GM18907 (cell line): ENCODE measurements at regions not wholly inside any gene's neighbourhood (a gene's known extent, or its start where the extent isn't known, plus 50 kb on each side); places are given as distances from the start of the nearest gene placed in this dataset.

Experiments
- ATAC-seq: cut with Tn5 transposase; IDR thresholded peaks from one replicate; pipeline ENCODE4 v1.9.1; 2021; ENCODE audit warnings: mild to moderate bottlenecking, moderate library complexity; ENCODE audit not compliant: unreplicated experiment

DNA sequence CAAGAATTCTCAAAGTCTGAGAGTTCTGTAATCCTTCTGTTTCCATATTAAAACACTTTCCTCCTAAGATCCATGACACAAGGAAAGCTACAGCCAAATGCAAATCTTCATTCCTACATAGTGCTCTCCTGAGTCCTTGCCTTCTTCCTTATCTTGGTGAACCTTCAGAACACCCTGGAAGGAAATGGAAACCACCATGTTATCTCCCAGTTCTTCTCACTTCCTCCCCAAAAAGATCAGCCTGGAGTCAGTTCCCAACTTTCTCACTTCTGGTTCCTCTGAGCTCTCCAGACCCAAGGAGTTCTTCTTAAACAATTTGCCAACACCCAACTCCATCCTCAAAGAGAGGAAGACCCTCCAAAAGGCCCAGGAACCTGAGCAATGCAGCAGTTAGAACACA lies 193.3 kb upstream of the CCN2 start:
- ATAC-seq: no peak

DNA sequence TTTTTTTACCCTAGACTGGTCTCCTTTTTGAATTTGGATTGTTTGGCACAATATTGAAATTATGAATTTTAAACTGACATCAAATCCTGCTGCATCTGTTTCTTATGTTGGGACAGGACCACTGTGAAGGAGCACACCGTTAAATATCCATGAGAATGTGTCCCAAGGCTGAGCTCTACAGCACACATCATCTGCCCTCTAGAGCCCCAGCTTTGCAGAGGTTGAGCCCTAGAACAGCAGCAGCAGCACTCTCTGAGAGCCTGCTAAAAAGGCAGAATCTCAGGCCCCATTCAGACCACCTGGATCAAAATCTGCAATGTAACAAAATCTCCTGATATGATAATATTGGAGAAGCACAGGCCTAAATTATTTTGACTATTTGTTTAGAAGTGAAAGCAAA lies 192.1 kb upstream of the CCN2 start:
- ATAC-seq: no peak

DNA sequence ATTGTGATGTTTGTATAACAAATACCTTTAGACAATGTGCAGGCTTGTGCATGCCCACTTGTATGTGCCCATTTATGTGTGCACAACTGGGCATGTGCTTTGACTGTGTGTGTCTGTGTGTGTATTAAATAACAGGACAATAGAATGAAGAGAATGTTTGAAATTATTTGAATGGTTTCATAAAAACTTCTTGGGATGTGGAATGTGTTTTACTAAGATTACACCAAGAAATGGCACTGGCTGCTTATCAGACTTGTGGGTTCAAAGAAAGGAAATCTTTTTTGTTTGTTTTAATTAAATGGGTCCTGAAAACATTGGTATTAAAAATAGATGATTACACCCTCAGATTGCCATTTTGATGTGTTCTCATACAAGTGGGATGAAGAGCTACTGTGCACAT lies 191.6 kb upstream of the CCN2 start:
- no peak for ATAC-seq

DNA sequence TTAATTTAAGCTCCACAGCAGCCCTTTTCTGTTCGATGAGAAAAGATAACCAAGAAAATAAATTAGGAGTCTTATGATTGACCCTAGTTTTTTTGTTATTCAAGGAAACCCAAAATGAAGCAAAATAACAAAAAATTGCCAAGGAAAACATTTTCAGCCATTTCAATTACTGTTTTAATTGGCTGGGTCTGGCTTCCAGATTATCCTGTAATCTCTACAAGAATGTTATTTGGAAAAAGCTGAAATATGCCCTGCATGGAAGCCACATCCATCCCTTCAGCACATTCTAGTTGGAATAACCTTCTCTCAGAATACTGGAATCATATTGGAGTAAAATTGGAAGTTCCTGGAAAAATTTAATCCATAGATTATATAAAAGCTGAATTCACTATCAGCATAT lies 191.1 kb upstream of the CCN2 start:
- ATAC-seq: no peak

DNA sequence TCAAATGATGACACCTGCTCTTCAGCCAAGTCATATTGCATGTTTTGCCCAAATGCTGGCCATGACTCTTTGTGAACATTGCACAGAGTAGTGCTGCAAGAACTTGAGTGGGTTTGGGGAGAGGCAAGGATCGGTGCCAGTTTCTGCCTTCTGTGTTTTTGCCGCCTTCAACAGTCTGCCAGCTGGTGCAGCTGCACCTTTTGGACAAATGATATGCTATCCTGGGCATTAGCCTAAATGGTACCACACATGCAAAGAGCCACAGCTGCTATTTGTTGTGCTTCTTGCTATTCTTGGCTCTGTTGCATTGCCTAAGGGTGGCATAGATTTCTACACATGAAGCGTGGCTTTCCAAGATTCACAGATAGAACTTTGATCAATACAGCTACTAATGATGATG lies 189.0 kb upstream of the CCN2 start:
- ATAC-seq: no peak

DNA sequence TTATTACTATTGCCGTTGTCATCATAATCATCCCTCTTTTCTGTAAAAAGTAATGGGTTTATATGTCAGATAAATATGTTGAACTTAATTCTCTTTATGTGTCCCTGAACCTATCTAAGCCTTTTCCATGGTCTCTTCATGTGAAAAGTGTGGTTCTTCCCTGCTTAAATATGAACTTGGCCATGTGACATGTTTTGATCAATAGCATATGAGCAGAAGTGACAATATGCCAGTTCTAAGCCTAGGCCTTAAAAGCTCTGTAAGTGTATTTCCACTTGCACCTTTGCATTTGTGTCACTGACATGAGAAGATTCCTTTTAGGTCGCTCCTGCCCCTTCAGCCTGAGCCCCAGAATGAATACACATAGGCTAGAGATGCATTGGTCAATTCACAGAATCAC lies 188.4 kb upstream of the CCN2 start:
- ATAC-seq: no peak

DNA sequence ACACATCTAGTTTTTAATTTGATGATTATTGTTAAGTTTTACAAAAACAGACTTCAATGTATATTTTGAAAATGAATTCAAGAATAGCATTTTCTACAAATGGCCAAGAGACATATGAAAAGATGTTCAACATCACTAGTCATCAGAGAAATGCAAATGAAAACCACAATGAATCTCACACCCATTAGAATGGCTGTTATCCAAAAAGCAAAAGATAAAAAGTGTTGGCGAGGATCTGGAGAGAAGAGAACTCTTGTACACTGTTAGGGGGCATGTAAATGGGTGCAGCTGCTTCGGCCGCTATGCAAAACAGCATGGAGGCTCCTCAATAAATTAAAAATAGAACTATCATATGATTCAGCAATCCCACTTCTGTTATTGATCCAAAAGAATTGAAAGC lies 185.8 kb upstream of the CCN2 start:
- ATAC-seq: no peak

DNA sequence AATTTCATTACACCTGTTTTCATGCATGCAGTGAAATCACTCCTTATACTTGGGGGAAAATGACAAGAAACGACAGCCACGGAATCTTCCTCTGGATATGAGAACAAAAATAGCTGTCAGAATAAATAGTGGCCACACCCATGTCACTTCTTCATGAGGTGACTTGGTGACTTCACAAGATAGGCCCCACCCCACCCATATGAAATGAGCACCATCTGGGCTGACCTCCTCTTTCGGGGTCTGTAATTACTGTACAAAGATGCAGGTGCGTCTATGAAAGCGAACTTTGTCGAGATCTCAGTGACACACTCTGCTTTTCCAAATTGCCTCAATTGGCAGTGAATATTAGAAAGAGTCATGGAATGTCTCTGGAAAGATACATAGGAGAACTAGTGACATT lies 184.2 kb upstream of the CCN2 start:
- ATAC-seq: no peak

DNA sequence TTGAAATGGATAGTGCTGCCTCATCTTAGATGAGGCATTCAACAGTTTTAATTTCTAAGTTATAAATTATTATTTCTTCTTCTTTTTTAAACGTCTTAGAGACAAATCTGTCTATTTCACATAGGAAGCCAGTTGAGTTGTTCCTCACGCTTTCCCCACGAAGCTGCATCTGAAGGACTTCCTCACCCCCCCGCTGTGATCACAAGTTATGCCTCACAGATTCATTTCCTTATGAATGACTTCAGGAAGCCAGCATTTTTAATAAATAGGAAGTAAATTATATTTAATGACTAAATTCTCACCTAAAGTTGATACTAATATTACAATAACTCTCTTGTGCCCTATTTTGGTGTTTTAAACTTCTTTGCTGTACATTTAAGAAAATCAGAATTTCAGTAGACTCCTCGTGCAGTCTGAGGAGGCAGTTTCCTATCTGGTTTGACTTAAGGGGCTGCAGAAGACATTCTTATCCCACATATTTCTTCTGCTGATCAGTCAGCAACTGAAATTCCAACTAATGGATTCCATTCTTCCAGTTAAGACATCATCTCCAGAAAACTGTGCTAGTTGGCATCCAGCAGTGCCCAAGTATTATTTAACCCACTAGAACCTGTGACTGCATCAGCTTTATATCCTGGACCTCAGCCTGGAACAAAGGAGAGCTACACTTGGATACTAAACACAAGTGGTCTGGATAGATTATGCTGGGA lies 182.7 kb upstream of the CCN2 start:
- ATAC-seq: no peak

DNA sequence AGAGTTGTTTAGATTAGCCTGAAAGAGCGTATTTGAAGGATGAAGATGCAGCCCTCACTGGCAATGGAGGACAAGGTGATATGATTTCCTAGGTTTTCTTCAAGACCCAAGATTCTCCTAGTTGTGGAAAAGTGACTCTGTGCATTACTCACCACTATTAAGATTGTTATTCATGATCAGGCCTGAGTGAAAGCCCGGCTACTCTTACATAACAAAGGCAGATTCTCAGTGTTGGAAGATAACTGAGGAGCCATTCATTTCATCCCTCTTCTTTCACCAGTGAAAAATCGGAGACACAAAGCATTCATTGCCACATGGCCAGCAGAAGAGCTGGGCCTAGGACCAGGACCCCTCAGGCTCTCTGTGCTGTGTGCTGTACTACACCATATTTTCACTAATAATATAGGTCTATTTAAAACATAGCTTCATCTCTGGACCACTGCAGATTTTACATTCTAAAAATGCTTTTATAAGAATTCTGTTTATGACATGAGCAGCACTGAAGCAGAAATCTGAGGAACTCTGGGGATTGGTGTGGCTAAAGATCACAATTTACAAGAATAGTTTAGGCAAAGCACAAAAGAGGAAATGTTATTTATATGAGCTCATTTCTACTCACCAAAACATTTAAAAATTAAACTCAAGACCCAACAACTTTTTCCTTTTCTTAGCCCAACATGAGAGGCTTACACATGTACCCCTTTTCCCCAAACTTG lies 181.9 kb upstream of the CCN2 start:
- ATAC-seq: no peak

DNA sequence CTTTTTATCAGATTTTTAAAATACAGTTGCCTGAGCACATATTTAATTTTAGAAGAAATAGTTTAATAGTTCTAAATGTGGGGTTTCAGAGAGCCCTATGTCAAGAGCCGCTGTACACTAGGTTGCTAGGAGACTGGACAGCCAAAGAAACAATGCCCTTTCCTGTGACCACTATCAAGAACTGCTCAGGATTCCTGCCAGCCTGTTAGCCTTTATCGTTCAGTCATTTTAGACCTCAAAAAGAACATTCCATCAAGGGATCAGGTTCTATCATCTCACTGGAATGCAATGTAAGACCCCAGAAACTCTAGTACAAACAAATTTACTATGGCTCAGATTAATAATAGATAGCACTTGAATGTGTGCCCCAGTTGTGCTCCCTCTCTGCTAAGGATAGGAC lies 181.2 kb upstream of the CCN2 start:
- no peak for ATAC-seq

DNA sequence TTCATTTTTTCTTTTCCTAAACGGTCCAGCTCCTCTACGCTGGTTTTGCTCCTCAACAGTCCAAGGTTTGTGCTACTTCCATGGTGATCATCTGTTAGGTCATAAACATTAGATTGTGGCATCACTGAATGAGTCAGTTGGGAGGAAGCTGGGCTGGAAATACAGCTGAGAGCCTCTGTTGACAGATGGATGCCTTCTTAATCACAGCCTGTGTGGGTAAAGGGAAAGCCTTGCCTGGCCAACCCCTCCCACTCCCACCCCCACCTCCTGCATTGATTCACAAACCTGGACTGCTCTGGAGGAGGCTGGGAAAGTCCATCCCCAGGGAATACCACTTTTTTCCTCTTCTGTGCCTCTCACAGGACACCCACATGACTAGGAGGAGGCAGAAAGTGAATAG lies 180.6 kb upstream of the CCN2 start:
- no peak for ATAC-seq

DNA sequence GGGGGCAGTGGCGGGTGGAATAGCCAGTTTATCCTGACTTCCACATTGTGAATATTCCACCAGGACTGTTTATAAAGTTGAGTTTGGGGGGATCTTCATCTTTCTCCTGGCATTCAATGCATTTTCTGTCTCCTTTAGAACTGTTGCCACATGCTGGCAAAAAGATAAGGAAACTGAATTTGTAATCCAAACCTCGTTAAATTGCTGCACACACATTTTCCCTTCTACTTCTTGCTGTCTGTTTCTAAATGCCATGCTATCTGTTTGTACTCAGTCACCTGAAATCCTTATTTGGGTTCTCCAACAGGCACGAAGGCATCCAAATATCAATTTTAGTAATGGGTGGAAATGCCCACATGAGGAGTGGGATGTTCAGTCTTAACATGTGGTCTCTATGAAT lies 180.2 kb upstream of the CCN2 start:
- ATAC-seq: no peak

DNA sequence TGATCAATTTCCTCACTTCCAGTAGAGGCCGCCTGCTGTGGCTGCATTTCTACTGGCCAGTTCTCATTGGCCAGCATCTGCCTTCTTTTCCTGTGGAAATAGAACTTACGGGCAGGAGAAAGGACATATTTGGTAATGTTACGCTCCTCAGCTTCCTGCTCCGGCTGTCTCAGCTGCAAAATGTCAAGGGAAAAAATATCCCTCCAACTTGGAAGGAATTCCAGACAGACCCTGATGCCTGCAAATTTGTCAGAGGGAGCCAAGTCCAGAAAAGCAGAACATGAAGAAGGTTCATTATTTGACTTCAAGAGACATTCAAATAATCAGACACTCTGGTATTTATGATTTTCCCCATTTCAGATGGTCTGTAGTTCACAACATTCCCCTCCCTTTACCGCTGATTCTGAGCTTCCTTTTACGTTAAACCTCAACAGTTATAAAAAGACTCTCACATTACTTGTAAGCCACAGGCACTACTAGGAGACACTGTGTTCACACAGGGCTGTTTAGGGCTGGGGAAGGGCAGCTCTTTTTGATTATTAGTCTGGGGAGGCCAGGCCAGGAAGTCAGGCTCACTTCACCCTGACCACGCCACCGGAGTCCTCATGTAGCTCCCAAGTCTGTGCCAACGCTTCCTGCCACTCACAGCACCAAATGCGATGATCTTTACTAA lies 179.6 kb upstream of the CCN2 start:
- ATAC-seq: no peak

DNA sequence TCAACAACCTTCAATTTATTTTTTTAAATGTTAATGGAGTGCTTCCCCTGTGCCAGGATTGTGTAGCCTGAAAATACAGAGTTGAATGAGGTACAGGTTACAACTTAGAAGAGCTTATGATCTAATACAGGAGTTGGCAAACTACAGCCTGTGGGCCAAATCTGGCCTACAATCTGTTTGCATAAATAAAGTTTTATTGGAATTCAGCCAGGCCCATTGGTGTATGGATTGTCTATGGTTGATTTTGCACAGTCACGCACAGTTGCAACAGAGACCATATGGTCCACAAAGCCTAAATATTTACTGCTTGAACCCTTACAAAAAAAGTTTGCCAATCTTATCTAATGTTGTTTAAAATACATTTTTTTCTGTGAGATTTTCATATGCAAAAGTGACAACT lies 177.3 kb upstream of the CCN2 start:
- no peak for ATAC-seq

DNA sequence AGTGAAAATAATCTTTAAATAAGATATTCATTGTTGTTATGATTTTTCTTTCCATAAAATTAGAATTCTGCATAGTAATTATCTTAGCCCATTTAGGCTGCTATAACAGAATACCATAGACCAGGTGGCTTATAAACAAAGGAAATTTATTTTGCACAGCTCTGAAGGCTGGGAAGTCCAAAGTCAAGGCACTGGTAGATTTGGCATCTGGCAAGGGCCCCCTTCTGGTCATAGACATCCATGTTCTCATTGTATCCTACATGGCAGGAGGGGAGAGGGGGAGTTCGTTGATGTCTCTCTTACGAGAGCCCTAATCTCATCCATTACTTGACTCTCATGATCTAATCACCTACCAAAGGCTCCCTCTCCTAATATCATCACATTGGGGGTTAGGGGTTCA lies 175.0 kb upstream of the CCN2 start:
- no peak for ATAC-seq

DNA sequence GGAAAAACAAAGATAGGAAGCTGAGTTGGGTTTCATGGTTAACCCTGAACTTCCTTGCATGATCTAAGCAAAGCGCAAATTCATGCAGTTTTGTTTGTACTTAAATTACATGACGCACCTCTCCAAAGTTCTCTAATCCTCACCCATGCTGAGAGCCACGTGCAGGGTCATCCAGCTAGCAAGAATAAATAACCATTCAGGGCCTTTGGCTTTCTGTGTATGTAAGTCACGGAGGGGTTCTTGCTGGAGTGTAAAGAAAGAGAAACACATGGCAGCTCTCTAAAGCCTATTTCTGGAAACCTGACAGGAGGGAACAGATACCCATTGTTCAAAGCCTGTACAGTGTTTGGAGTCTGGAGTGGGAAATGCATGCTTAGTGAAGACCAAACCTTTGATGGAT lies 171.7 kb upstream of the CCN2 start:
- ATAC-seq: no peak

DNA sequence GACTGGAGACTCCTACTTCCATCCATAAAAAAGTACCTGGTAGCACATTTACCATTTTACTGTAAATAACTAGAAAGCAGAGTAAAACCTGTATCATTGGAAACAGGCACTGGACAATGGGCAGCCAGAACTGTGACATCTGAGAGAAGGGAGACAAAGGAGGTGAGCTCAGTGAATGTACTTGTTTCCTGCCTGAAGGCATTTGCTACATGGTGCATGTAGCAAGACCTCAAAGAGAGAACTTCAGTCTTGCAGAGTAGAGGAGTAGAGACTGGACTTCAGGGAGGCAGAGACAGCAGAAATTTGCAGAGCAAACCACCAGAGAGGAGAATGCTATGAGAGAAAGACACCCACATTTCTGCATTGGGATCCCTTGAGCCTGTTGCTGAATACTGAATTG lies 171.0 kb upstream of the CCN2 start:
- ATAC-seq: no peak

DNA sequence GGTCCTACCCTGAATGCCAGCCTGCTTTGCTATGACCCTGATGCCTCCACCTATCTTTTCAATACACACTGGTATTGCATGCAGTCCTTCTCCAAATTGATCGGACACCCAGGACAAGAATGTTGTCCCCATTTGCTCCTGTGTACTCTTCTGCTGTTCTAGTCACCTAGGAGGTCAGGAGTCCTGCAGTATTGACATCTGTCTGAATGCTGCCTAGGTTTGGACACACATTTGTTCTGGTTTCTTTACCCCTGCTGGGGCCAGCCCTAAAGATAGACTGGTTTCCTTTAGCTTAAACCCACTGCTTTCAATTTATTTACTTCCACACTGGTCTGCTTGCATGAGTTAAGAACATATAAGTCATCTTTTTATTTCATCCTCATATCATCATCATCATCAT lies 167.0 kb upstream of the CCN2 start:
- ATAC-seq: no peak

DNA sequence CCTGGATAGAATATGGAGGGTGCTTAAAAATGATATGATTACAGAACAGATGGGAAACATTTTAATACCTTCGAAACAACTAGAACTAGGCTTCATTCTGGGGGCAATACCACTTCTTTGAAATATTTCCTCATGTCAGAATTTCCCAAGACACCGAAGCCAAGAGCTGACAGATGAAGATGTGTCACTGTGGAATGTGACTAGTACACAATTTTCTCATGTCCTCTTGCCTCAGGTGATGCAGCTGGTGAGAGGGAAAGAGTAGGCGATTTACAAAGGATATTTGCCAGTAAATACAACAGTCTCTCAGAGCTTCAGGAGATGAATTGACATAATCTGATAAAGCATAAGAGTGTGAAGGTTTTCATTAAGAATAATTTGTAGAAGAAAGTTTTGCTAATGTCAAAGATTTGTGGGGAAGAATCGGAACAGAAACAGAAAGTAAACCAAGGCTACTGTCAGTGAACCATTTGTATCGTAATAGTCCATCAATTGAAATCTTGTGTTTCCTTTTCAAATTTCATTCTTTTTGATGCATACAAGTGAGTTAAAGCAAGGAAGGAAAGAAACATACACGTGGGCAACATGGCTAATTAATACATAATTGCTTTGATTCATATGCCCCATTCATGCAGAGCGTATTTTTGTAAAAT lies 164.7 kb upstream of the CCN2 start:
- ATAC-seq: no peak

DNA sequence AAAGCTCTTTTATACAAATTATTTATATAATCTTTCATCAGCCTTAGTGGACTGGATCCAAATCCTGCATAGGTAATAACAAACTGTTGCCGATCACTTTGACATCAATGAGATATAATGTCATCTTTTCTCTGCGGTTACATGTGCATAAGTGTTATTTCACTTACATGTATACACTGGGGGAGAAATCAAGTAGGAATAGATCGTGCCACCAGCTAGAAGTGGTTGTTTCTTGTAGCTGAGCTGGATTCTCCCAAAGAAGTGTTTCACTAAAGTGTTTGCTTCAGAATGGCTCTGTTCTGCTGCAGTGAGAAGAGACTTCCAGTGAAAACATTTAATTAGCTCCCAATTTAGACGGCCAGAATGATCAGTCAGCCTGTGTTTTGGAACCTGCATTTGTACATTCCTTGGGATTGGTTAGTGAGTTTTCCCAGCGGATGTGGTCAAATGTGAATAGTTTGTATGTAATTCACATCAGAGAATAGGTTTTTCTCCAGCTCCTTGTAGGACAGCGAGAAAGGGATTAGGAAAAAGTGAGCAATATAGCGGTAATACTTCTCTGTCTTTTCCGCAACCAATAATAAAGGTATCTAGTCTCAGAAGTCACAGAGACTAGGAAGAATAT lies 163.1 kb upstream of the CCN2 start:
- no peak for ATAC-seq
